IPS-20b (cell line): ENCODE measurements at regions not wholly inside any gene's neighbourhood (a gene's known extent, or its start where the extent isn't known, plus 50 kb on each side); places are given as distances from the start of the nearest gene placed in this dataset.
"Not testable (repeated sequence)": the region's sequence is repeated elsewhere in the genome, so short reads cannot be mapped to it uniquely, and the experiment has no call there.

Experiments
- H3K27ac ChIP-seq: one replicate; pipeline ENCODE4 v1.5.1; 2013; ENCODE audit warnings: low read length
- H3K27me3 ChIP-seq: 2 replicates; pipeline ENCODE4 v1.6.1; 2013; ENCODE audit warnings: mild to moderate bottlenecking, low read length, inconsistent platforms; ENCODE audit not compliant: insufficient read depth
- H3K36me3 ChIP-seq: 2 replicates; pipeline ENCODE4 v1.6.1; 2013; ENCODE audit warnings: low read depth, mild to moderate bottlenecking, inconsistent platforms, low read length, moderate library complexity; ENCODE audit not compliant: insufficient read depth
- H3K4me1 ChIP-seq: 2 replicates; pipeline ENCODE4 v1.6.1; 2013; ENCODE audit warnings: mild to moderate bottlenecking, control low read depth, inconsistent platforms, low read length, moderate library complexity; ENCODE audit not compliant: insufficient read depth
- H3K4me3 ChIP-seq: 2 replicates; pipeline ENCODE4 v1.5.1; 2013; ENCODE audit warnings: mild to moderate bottlenecking, low read length, inconsistent platforms
- H3K9ac ChIP-seq: 2 replicates; pipeline ENCODE4 v1.6.1; 2013; ENCODE audit warnings: low read depth, mild to moderate bottlenecking, inconsistent platforms, low read length, moderate library complexity
- H3K9me3 ChIP-seq: 2 replicates; pipeline ENCODE4 v1.6.1; 2013; ENCODE audit warnings: mild to moderate bottlenecking, low read depth, low read length, inconsistent platforms; ENCODE audit not compliant: insufficient read depth

DNA sequence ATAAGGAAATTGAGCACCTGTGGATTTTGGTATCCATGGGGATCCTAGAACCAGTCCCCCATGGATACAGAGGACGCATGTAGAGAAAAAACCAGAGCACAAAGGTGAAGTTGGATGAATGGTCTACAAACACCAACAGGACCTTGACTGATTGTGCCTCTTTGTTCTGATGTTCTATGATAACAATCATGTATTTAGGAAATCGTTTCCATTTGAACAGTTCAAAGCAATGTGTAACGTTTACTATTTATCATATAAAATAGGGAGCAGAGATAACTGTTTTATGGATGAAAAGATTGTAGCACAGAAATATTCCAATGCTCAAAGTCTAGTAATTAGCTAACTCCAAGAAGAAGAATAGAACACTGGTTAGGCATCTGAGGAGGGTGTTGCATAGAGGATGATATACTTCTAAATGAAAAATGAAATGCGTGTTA is 116.3 kb upstream of the FN1 start:
- Histone ChIP-seq H3K27ac (no peak overlapping the region), H3K9me3 (no peaks in the 10 kb centered on the region), H3K36me3 (no peaks in the 10 kb centered on the region), H3K4me3 (no peak overlapping the region), H3K9ac (no peak overlapping the region), H3K27me3 (no peaks in the 10 kb centered on the region), H3K4me1 (peaks cover 9% of the 10 kb centered on the region)

DNA sequence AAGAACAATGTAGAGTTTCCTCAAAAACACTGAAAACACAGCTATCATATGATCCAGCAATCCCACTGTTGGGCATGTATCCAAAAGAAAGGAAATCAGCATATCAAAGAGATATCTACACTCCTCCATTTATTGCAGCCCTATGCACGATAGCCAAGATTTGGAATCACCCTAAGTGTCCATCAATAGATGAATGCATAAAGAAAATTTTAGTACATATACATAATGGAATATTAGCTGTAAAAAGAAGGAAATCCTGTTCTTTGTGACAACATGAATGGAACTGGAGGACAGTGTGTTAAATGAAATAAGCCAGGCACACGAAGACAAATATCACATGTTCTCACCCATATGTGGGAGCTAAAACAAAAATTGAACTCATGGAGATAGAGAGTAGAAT is 114.5 kb upstream of the FN1 start:
- Histone ChIP-seq H3K27ac (no peak overlapping the region), H3K9ac (no peak overlapping the region), H3K9me3 (no peaks in the 10 kb centered on the region), H3K36me3 (no peaks in the 10 kb centered on the region), H3K4me3 (no peak overlapping the region), H3K4me1 (peaks cover 17% of the 10 kb centered on the region), H3K27me3 (no peaks in the 10 kb centered on the region)

DNA sequence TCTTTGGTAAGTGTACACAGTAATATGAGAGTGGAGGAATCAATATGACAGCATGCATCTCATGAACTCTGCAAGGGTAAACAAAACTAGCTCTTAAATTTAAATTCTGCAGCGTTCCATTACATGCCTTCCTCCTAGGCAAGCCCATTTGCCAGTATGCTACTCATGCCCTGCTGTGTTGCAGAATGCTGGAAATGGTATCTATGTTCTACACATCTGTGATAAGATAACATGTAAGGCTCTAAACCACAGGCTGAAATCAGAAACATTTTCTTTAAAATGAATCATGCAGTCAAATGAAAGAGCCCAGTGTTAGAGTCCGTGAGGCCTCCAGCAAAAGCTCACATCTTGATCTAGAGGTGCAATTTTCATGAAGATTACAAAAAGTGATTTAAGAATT is 112.8 kb upstream of the FN1 start:
- peaks cover 17% of the 10 kb centered on the region for H3K4me1 ChIP-seq
- no peaks in the 10 kb centered on the region for H3K36me3 ChIP-seq
- no peak overlapping the region for H3K9ac ChIP-seq
- H3K4me3 ChIP-seq: no peak overlapping the region
- no peak overlapping the region for H3K27ac ChIP-seq
- H3K27me3 ChIP-seq: no peaks in the 10 kb centered on the region
- no peaks in the 10 kb centered on the region for H3K9me3 ChIP-seq

DNA sequence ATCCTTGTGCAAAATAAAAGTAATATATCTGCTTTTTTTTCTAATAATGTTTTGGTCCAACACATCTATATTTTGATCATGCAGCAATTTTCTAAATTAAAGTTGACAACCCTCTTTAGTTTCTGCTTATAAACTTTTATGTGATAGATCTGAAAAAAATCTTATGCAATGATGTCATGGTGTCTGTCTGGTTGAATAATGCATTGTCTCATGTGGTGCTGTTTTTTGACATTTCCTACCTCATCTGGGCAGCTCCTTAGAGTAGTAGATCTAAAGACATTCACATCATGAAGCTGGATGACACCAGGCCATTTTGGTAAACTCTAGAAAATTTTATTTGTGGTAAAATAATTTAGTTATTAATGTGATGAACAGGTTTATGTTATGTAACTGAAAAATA is 106.8 kb upstream of the FN1 start:
- H3K9ac ChIP-seq: no peak overlapping the region
- H3K4me1 ChIP-seq: peaks cover 8% of the 10 kb centered on the region; the same call in 1 of the 2 replicates
- H3K27ac ChIP-seq: no peak overlapping the region
- H3K4me3 ChIP-seq: no peak overlapping the region
- H3K9me3 ChIP-seq: no peaks in the 10 kb centered on the region
- no peaks in the 10 kb centered on the region for H3K27me3 ChIP-seq
- no peaks in the 10 kb centered on the region for H3K36me3 ChIP-seq

DNA sequence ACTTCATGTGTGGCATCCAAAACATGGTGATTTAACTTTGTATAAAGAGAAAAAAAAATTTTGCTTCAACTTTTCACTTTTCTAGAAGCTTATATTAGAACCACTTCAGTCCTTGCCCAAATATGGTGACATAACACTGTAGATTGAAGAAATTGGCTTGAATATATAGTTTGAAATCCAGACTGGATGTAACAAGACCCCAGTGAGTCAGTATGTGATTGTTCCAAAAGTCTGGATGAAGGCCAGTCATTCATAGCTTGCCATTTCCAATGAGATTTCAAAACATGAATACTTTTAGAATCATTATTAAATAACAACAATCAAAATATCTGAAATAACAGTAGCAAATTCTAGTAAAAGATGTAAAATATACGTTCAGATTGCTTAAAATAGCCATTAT is 104.8 kb upstream of the FN1 start:
- H3K9ac ChIP-seq: no peak overlapping the region
- no peaks in the 10 kb centered on the region for H3K36me3 ChIP-seq
- H3K9me3 ChIP-seq: no peaks in the 10 kb centered on the region
- no peak overlapping the region for H3K27ac ChIP-seq
- H3K4me3 ChIP-seq: no peak overlapping the region
- no peaks in the 10 kb centered on the region for H3K27me3 ChIP-seq
- peaks cover 5% of the 10 kb centered on the region for H3K4me1 ChIP-seq

DNA sequence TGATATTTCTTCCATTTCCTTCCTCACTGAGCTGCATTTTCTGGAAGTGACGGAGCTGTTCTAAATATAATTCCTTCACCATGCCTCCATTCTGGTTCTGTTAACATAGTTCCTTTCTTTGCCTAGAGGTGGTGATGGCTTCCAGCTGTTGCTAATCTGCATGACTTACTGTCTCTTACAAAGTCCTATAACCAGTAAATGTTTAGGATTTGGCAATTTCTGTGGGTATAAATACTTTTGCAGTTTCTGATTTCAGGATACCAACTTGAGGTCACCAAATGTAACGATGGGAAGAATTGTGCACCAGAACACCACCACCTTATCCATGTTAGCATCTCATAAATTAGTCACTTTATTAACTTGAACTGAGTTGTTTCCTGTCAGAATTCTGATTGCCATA is 101.7 kb upstream of the FN1 start:
- H3K4me1 ChIP-seq: peaks cover 5% of the 10 kb centered on the region
- no peak overlapping the region for H3K9ac ChIP-seq
- no peak overlapping the region for H3K4me3 ChIP-seq
- no peaks in the 10 kb centered on the region for H3K27me3 ChIP-seq
- H3K9me3 ChIP-seq: peaks cover 12% of the 10 kb centered on the region
- H3K27ac ChIP-seq: no peak overlapping the region
- no peaks in the 10 kb centered on the region for H3K36me3 ChIP-seq

DNA sequence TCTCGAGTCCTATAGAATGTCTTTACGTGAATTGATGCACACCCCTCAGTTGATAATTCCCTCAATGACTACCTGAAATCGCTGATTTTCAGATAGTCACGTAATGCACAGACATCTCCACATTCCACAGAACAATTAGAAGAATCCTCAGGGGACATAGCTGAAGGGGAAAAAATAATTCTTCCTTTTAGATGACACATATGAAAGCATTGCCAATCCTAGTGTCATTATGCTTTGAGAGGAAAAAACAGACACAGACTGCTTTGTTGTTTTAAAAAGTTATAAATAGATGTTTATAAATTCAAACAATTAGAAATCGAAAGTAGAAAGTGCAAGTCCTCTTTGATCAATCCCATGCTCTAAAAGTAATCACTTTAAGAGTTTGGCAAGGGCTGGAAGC is 100.6 kb upstream of the FN1 start:
- Histone ChIP-seq H3K9me3 (peaks cover 12% of the 10 kb centered on the region), H3K27ac (no peak overlapping the region), H3K9ac (no peak overlapping the region), H3K36me3 (no peaks in the 10 kb centered on the region), H3K4me3 (no peak overlapping the region), H3K27me3 (no peaks in the 10 kb centered on the region), H3K4me1 (peaks cover 5% of the 10 kb centered on the region)

DNA sequence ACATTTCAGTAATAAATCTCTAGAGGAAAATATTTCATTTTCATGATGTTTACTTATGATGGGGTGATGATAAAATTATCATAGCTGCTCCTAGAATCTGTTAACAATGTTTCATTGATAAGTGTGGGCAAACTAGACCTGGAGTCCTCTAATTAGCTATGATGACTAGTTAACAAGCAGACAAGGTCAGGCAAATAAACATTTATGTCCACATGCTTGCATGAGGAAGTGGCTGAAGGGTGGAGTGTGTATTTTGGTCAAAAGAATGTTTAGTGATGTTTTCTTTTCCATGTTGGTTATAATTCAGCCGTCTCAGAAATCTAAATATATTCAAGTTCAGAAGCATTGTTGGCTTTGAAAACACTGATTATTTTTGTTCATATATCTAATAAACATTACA is 99.9 kb upstream of the FN1 start:
- Histone ChIP-seq H3K9ac (no peak overlapping the region), H3K27me3 (no peaks in the 10 kb centered on the region), H3K9me3 (peaks cover 12% of the 10 kb centered on the region), H3K27ac (no peak overlapping the region), H3K4me1 (peaks cover 5% of the 10 kb centered on the region), H3K4me3 (no peak overlapping the region), H3K36me3 (no peaks in the 10 kb centered on the region)

DNA sequence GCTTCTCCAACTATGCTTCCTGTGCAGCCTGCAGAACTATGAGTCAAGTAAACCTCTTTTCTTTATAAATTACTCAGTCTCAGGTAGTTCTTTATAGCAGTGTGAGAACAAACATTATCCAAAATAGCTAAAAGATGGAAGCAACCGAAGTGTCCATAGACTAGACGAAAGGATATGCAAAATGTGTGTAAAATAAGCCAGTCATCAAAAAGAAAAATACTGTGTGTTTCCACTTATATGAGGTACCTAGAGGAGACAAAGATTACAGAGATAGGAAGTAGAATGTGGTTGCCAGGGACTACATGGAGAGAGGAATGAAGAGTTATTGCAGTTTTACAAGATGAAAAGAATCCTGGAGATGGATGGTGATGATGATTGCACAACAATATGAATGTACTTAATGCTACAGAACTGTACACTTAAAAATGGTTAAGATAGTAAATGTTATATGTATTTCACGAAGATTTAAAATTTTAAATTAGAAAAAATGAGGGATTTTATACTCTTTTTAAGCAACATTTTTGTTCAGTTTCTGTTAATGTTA is 99.3 kb upstream of the FN1 start:
- Histone ChIP-seq H3K4me3 (no peak overlapping the region), H3K4me1 (peaks cover 5% of the 10 kb centered on the region), H3K9me3 (peaks cover 12% of the 10 kb centered on the region), H3K9ac (no peak overlapping the region), H3K27me3 (no peaks in the 10 kb centered on the region), H3K27ac (no peak overlapping the region), H3K36me3 (no peaks in the 10 kb centered on the region)

DNA sequence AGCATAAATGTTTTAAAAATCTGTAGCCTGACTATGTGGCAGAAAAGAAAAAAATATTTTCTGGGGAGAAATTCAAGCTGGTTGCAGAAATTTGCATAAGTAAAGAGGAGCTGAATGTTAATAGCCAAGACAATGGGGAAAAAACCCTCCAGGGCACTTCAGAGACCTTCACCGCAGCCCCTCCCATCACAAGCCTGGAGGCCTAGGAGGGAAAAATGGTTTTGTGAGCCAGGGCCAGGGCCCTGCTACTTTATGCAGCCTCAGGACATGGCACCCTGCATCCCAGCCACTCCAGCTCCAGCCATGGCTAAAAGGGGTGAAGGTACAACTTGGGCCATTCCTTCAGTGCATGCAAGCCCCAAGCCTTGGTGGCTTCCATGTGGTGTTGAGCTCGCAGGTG is 97.8 kb upstream of the FN1 start:
- H3K36me3 ChIP-seq, H3K27me3 ChIP-seq, H3K4me3 ChIP-seq, H3K9ac ChIP-seq, H3K27ac ChIP-seq, H3K4me1 ChIP-seq: not testable (repeated sequence)
- H3K9me3 ChIP-seq: peaks cover 12% of the 10 kb centered on the region

DNA sequence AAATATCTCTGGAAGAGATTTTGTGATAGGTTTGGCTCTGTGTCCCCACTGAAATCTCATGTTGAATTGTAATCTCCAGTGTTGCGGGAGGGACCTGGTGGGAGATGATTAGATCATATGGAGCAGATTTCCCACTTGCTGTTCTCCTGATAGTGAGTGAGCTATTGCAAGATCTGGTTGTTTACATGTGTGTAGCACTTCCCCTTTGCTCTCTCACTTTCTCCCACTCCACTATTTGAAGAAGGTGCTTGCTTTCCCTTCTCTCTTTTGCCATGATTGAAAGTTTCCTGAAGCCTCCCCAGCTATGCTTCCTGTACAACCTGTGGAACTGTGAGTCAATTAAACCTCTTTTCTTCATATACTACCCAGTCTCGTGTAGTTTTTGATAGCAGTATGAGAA is 97.0 kb upstream of the FN1 start:
- Histone ChIP-seq H3K9me3 (peaks cover 12% of the 10 kb centered on the region), H3K4me1 (peaks cover 5% of the 10 kb centered on the region), H3K27me3 (no peaks in the 10 kb centered on the region), H3K9ac (no peak overlapping the region), H3K4me3 (no peak overlapping the region), H3K36me3 (no peaks in the 10 kb centered on the region), H3K27ac (no peak overlapping the region)

DNA sequence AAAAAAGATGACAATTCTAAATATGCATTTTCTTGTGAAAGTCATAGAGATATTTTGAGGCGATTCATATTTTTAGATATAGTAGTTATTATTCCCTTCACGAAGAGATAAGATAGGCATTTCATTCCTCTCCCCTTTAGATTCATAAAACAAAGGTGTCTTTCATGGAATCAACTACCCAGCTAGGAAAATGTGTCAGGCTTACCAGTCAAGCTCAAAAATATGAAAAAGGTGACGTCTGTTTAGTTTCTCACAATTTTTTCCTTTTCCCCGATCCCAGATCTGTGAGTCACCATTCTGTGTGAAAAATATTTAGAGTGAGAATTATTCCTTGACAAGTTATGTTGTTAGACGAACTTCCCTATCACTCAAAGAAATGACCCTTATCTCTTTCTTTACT is 95.4 kb upstream of the FN1 start:
- H3K27ac ChIP-seq: no peak overlapping the region
- H3K4me1 ChIP-seq: no peaks in the 10 kb centered on the region
- H3K9me3 ChIP-seq: peaks cover 12% of the 10 kb centered on the region
- no peak overlapping the region for H3K9ac ChIP-seq
- H3K4me3 ChIP-seq: no peak overlapping the region
- no peaks in the 10 kb centered on the region for H3K36me3 ChIP-seq
- no peaks in the 10 kb centered on the region for H3K27me3 ChIP-seq
